ENCODE measurements at regions not wholly inside any gene's neighbourhood (a gene's known extent, or its start where the extent isn't known, plus 50 kb on each side); places are given as distances from the start of the nearest gene placed in this dataset.

DNA sequence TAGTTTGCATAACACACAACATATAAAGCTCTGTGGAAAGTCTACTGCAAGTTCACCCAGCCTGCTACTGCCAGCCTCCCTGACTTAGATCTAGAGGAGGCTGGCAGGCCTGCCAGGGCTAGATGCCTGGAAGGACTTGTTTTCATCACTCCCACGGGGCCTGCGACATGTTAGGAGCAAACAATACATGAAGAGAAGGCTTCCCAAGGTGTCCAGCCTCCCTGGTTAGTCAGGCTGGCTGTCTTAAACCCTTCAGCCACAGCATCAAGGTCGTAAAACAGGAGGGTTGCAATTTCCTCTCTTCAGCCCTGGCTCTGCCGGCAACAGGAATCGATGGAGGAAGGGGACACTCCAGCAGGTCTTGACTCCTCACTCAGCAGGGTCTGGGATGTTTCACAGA is 104.5 kb downstream of the NGF start:
- no peak for DNase-seq

DNA sequence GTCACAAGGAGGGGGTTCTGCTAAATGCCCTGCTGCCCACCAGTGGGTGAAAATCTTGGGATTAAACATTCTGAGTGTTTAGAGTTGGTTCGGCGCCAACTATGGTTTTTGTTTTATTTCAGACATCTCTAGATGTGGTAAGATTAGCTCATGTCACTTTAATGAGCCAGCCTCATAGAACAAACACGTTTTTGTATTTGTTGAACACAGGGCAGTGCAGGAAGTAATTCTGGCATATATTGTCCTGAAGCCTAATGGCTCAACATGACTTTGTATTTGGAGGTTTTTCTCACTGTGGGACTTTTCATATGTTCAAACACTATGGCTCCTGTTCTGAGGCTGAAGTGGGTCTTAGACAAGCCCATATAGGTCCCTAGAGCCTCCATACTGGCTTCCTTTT is 107.8 kb downstream of the NGF start:
- no peak for DNase-seq

- no peak for DNase-seq
These were observed 109.0 kb downstream of the NGF start for GRCh38 chr1:115229016-115229415.

DNA sequence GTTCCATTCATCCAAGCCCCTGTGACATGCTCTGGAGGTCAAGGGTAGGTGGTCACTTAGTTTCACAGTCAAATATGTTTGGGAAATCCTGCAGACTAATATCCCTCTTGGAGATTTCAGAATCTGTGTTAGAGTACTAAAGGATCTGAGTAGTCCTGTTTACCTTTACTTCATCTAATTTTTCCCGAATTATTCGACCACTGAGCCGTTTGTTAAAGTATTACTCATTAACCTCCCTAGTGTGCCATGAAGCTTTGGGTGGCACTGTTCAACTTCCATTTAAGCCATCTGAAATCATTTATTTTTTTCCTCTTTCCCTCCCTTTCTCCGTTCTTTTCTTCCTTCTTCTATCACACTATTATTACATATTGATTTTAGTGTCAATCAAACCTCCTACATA is 109.9 kb downstream of the NGF start:
- DNase-seq = no peak

DNA sequence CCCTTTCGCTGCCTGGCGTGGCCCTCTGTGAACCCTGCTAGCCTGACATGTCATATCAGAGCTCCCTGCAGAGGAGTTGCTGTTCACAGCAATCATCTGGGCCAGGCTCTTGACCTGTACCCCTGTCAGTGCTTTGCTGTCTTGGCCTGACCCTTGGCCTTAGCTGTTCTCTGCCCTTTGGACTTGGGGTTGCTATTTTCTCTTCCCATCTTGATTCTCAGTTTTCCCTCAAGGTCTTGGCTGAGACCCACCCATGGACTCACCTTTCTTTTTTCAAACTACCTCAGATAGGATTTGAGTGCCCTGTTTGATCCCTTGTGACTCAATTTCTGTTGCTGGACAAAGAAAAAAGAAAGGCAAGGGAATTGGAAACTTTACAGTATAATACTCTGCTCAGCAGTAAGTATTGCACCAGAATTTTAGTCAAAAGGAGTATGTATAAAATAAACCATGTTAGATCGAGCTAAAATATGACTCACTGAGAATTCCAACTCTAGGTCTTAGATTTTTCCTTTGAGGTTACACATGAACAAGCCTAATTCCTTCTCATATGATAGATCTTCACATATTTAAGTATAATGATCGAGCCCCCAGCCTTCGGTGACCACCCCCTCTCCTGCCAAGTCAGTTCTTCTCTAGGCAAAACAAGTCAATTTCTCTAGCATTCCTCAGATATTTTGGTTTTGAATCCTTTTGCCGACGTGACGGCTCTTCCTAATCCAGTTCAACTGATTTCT is 110.5 kb downstream of the NGF start:
- DNase-seq = no peak

DNA sequence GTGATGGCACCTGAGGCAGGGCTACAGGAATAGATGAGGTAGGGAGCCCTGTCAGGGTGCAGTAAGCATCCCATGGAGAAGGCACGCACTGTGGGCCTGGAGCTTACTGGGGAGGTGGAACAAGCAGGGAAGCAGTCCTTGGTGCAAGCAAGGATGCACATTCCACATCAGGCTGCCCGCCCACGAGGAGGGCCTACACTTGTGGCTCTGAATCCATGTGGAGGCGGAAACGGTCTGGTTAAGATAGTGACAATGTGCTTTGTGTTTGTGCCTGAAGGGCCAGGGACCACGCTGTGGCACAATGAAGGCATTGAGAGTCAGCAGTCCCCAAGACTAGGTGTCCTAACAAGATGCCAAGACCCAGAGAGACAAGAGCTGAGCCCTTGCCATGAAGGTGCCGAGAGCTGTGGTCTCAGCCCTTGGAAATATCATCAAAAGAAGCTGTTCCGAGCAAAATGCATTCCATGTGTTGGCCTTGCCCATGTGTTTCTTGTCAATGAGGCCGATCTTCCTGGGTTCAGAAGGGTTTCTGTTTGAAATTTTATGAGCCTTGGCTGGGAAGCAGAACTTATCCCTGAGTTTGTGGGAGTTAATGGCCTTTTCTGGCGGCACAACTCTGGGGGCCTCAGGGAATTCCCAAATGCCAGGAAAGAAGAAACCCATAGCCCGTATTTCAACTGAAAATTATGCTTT is 111.9 kb downstream of the NGF start:
- DNase-seq = no peak

DNA sequence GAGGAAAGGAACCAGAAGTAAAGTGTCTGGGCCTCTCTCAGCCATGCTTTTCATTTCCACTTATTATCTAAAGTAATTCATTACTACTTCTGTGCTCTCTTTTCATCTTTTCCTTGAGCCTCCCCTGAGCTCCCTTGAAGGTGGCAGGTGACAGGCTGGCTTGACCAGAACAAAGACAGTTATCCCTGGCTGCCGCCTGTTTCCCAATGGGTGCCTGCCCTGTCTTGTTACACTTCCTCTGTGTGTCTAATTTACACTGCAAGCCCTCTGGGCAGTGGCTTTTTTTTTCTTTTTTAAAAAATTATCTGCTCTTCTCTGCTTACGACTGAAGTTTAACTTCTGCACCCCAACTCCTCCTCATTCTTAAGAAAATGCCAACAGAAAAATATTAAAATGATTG is 113.4 kb downstream of the NGF start:
- no peak for DNase-seq

- no peak for DNase-seq
These were observed 115.2 kb downstream of the NGF start for GRCh38 chr1:115222616-115223402.

GRCh38 chr1:115220340-115221270 is 117.4 kb downstream of the NGF start:
- DNase-seq = no peak

DNA sequence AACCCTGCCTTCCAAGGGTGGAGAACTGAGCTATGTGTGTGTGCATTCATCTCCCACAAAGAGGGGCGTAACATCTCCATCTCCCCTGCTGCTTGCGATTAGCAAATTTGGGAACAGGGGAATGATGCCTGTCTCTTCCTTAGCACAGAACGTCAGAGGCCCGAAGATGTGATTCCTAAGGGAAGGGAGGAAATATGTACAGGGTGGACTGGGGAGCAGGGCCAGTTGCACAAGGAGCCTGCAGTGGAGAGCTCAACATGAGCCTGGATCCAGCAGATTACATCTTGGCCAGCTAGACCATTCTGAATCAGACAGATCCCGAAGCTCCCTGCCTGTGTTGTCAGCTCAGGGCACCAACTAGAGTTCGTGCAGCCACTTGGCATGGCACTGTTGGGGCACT is 118.1 kb downstream of the NGF start:
- DNase-seq = no peak

DNA sequence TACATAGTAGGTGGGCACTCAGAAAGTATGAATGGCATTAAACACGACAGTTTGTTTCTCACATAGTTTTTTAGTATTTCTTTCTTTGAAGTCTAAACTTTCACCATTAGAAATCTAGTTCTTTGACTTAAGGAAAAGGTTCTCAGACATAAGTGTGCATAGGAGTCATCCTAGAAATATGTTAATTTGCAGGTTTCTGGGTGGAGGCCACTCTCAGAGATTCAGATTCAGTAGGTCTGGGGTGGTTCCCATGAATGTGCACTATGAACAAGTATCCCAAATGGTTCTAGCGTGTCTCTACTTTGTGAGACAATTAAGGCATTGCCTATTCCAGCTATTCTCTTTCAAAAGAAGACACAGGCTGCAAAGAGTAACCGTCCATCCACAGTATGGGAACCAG is 119.3 kb downstream of the NGF start:
- no peak for DNase-seq

GRCh38 chr1:115218034-115218405 is 120.0 kb downstream of the NGF start:
- DNase-seq = no peak

- DNase-seq = no peak
These were observed 120.7 kb downstream of the NGF start for GRCh38 chr1:115217150-115218033.

DNA sequence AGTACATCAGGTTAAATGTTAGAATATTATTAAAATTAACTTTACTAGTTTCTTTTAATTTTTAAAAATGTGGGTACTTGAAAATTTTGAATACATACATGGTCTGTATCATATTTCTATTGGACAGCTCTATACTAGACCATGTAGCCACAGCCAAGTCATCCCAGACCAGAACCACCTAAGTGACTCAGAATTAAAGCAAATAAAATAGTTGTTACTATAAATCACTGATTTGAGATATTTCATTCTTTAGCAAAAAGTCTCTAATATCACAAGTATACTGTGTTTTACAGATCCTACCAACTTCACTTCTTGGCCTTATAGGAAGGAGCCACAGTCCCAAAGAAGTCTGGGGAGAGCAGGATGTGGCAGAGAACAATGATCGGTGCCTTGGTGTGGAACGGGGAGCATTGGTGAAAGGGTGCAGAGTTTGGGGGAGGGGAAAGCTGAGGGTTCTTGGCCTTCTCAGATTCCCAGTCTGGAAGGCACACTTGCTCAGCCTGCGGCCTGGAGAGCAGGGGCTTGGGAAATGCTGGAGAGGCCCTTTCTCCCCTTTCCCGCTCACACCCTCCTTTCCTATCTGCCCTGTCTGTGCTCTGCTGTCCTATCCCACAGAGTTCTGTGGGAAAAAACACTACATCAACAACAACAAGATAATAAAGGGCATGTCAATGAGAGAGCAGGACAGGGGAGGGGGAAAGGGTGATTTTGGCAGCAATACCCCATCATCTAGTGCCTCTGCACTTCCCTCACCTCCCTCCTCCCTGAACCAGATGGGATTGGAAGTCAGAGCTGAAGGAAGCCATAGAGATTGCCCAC is 122.1 kb downstream of the NGF start:
- DNase-seq = no peak

- no peak for DNase-seq
These were observed 122.9 kb downstream of the NGF start for GRCh38 chr1:115215110-115215509.

GRCh38 chr1:115214098-115214497 is 124.0 kb downstream of the NGF start:
- DNase-seq = no peak

DNA sequence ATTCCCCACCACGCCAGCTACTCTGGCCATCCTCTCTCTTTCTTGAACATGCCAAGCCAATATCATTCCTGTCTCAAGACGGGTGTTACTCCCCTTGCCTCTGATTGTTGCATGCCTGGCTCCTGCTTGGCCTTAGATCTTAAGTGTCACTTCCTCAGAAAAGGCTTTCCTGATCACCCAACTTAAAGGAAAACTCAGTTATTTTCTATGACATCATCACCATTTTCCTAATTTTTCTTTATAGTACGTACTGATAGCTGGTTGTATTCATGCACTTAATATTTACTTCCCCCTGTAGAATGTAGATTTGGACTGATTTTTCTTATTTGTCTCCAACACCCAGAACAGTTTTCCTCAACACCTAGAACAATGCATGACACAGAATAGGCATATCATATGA is 123.8 kb upstream of the TSPAN2 start:
- no peak for DNase-seq

- no peak for DNase-seq
These were observed 121.9 kb upstream of the TSPAN2 start for GRCh38 chr1:115211071-115211745.

- no peak for DNase-seq
These were observed 121.0 kb upstream of the TSPAN2 start for GRCh38 chr1:115210302-115210711.

GRCh38 chr1:115204513-115204912 is 115.2 kb upstream of the TSPAN2 start:
- DNase-seq = no peak
